Stimulated activated CD8-positive, alpha-beta memory T cell treated with anti-CD3 and anti-CD28 coated beads, Interleukin-2, amount 100 ng/mL, for 1 hour (primary cell): ENCODE measurements at regions not wholly inside any gene's neighbourhood (a gene's known extent, or its start where the extent isn't known, plus 50 kb on each side); places are given as distances from the start of the nearest gene placed in this dataset.
"Not testable (repeated sequence)": the region's sequence is repeated elsewhere in the genome, so short reads cannot be mapped to it uniquely, and the experiment has no call there.

ENCODE experiments used
- DNase-seq, 2 donors: peaks; one replicate each; pipeline ENCODE4 v3.0.0-alpha.2; 2020; ENCODE audit warnings: low read depth in 2 of 2

DNA sequence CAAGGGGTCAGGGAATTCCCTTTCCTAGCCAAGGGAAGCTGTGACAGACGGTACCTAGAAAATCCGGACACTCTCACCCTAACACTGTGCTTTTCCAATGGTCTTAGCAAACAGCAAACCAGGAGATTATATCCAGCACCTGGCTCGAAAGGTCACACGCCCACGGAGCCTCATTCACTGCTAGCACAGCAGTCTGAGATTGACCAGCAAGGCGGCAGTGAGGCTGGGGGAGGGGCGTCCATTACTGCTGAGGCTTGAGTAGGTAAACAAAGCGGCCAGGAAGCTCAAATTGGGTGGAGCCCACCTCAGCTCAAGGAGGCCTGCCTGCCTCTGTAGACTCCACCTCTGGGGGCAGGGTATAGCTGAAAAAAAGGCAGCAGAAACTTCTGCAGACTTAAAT is 447.3 kb downstream of the RSL24D1 start:
- not testable (repeated sequence) for DNase-seq

DNA sequence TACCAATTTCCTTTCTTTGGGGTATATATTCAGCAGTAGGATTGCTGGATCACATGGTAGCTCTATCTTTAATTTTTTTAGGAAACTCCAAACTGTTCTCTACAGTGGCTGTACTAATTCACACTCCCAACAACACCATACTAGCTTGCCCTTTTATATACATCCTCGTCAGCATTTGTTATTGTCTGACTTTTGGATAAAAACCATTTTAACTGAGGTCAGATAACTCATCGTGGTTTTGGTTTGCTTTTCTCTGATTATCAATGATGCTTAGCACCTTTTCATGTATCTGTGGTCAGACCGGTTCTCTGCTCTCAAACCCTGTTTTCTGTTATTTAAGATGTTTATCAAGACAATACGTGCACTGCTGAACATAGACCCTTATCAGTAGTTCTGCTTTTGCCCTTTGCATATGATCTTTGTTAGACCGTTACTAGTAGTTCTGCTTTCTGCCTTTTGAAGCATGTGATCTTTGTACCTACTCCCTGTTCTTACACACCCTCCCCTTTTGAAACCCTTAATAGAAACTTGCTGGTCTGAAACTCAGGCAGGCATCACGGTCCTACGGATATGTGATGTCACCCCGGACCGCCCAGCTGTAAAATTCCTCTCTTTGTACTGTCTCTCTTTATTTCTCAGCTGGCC is 474.3 kb downstream of the RSL24D1 start:
- no peak for DNase-seq

DNA sequence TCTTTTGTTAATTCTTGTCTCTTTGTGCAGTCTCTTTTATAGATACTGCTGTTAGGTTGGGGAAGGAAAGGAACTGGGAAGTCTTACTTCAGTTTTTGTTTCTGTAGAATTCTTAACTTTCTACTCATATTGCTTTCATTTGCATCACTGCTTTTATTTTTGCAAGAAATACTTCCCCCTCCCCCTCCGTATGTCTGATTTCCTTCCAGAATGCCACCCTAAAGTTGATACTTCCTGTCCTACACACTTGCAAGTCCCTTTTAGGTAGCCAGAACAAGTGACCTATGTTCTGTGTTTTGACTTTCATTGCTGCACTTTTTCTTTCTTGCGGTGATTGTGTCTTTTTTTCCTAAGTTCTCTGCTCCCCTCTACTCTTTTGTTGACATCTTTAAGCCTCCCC is 477.4 kb downstream of the RSL24D1 start:
- DNase-seq, result no peak

DNA sequence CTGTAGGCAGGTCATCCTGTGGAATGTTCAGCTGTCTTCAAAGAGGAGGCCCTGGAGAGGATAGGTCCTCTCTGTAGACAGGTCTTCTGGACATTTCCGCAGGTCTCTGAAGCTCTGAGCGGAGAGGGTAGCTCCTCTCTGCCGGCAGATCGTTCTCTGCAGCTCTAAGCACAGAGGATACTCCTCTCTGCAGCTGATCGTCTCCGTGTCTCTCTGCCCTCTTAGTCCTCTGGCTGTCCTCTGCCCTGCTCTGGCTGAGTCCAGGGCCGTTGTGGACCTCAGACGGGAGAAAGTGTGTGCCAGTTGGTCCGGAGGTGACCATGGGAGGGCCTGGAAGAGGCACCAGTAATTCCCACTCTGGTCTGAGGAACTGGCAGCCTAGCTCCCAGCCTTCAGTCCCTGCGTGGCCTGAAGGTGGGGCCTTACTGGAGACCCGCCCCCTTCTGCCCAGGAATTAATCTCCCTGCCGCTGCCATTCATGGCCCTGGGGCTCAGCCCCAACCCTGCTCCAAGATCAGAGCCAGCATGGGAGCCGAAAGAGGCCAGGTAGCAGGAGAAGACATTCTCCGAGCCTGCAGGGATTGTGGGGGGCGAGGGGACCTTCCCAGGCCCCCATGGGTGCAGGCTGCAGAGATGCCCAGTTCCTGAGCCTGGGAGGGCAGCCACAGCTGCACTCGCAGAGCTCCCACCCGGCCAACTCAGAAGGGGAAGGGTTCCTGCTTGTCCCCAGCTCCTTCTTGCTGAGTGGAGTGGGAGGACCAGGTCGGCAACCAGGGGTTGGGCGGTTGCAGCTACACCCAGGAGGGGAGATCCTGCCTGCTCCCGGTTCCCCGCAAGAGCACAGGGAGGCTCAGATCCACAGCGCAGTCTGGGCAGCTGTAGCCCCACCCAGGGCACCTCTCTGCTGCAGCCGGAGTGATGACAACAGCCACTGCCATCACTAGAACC is 488.7 kb downstream of the RSL24D1 start:
- DNase-seq, result no peak

DNA sequence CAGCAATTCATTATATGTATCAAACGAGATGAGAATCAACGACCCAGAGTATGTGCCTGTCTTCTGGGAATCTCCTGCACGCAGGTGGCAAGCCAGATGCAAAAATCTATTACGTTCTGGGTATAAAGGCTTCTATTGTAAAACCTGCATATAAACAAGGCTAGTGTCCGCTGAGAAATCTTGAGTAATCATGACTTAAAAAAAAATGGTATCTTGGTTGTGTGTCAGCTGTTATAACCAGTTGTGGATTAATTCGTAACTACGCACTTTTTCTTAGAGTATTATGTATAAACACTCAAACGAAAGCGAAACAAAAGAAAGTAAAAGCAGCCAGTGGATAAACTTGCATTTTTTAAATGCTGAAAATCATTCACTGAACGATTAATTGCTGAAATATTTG is 509.1 kb downstream of the RSL24D1 start:
- DNase-seq, result no peak
